D721Med (cell line): ENCODE measurements at regions not wholly inside any gene's neighbourhood (a gene's known extent, or its start where the extent isn't known, plus 50 kb on each side); places are given as distances from the start of the nearest gene placed in this dataset.

ENCODE experiments used
- DNase-seq: peaks from one replicate; pipeline ENCODE4 v3.0.0; 2011; ENCODE audit warnings: low spot score; ENCODE audit not compliant: insufficient read length
- FAIRE-seq: peaks from 2 replicates; lab custom pipeline; 2011; peaks lifted over from hg19 to GRCh38; lab: Jason Lieb, UNC
- CTCF ChIP-seq: IDR thresholded peaks from 2 replicates; pipeline ENCODE4 v1.5.1; 2012; ENCODE audit warnings: mild to moderate bottlenecking, control low read depth; ENCODE audit not compliant: insufficient read depth; ENCODE audit errors: missing control alignments

GRCh38 chr5:110255194-110255593 lies 471.3 kb downstream of the TMEM232 start:
- no peak for DNase-seq
- TF ChIP-seq CTCF: no peak
- FAIRE-seq: no peak

GRCh38 chr5:110256298-110256697 lies 470.2 kb downstream of the TMEM232 start:
- no peak for TF ChIP-seq CTCF
- no peak for DNase-seq
- FAIRE-seq: no peak

- FAIRE-seq: no peak
- no peak for DNase-seq
- no peak for TF ChIP-seq CTCF
Measured at GRCh38 chr5:110257971-110258370, 468.5 kb downstream of the TMEM232 start.

- no peak for TF ChIP-seq CTCF
- FAIRE-seq (no peak), DNase-seq (no peak)
Measured at GRCh38 chr5:110258460-110259216, 467.8 kb downstream of the TMEM232 start.

- no peak for TF ChIP-seq CTCF
- DNase-seq (no peak), FAIRE-seq (no peak)
Measured at GRCh38 chr5:110262749-110263148, 463.7 kb downstream of the TMEM232 start.

- no peak for FAIRE-seq
- no peak for TF ChIP-seq CTCF
- no peak for DNase-seq
Measured at GRCh38 chr5:110264661-110265060, 461.8 kb downstream of the TMEM232 start.

GRCh38 chr5:110265162-110265561 lies 461.3 kb downstream of the TMEM232 start:
- DNase-seq (no peak), FAIRE-seq (no peak)
- no peak for TF ChIP-seq CTCF
